ENCODE measurements at regions not wholly inside any gene's neighbourhood (a gene's known extent, or its start where the extent isn't known, plus 50 kb on each side); places are given as distances from the start of the nearest gene placed in this dataset.
A peak's percentile ranks its signal among the peaks of the same experiment; 100 is the strongest.

- DNase-seq, result no peak
- Histone ChIP-seq H3K27ac (ENCODE audit: low read depth, low read length) (no peak overlapping the region), H3K4me3 (ENCODE audit: low read length) (no peak overlapping the region), H3K4me1 (ENCODE audit: insufficient read depth, low read length) (peaks cover 44% of the 10 kb centered on the region), H3K9me3 (ENCODE audit: low read length) (no peaks in the 10 kb centered on the region), H3K36me3 (ENCODE audit: insufficient read depth, low read length) (no peaks in the 10 kb centered on the region), H3K27me3 (ENCODE audit: insufficient read depth, low read length, poor library complexity, severe bottlenecking) (no peaks in the 10 kb centered on the region)
- ChIA-PET POLR2A (interaction anchor here (0.5 to 3.0 kb wide), 3 partner anchors 18 to 72 kb away, joined by 3 to 17 read pairs (median 3); no protein-coding TSS in a partner anchor), CTCF (interaction anchor here (1.0 to 1.4 kb wide), 3 partner anchors 14 to 18 kb away, joined by 3 to 5 read pairs (median 5); no protein-coding TSS in a partner anchor)
- Mint-ChIP-seq H3K27me3 (peaks cover 0 to 1% of the 10 kb centered on the region in 2 donors), H3K4me1 (peaks cover 70 to 88% (median 86%) of the 10 kb centered on the region in 3 donors), H3K36me3 (peaks cover 15 to 73% (median 42%) of the 10 kb centered on the region in 3 donors), H3K27ac (peak overlapping the region in 6 of 8 donors; percentile 25 to 93 (median 50)), H3K9me3 (peaks cover 16 to 56% (median 30%) of the 10 kb centered on the region in 5 donors), H3K4me3 (no peak overlapping the region)
These were observed 290.3 kb upstream of the B3GALT2 start for GRCh38 chr1:193476748-193477147.

DNA sequence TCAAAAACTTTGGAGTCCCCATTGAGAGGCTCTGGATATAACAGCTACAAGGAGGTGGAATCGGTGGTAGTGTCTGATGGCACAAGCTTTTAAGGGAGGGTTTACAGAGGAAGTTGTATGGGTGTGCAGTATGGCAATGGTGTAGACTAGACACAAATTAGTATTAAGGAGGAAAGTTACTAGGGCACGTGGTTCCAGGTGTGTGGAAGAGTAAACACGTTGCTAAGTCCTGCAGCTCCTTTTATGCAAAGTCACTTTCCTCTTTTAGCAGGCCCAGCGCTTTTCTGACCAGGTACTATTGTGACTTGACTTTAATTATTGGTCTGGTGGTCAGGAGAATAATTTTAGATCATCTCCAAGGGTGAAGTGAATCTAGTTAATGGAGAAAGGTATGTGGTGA is 287.5 kb upstream of the B3GALT2 start:
- peaks cover 16 to 71% (median 29%) of the 10 kb centered on the region in 3 donors for H3K36me3 Mint-ChIP-seq
- CTCF ChIA-PET, result interaction anchor here (0.8 kb wide), 1 partner anchor 79 kb away, joined by 3 read pairs; no protein-coding TSS in a partner anchor

GRCh38 chr1:193472838-193473398 is 286.5 kb upstream of the B3GALT2 start:
- no peaks in the 10 kb centered on the region for H3K36me3 ChIP-seq (ENCODE audit: insufficient read depth, low read length)
- no peak overlapping the region for H3K4me3 ChIP-seq (ENCODE audit: low read length)
- Mint-ChIP-seq H3K36me3 (peaks cover 22 to 74% (median 31%) of the 10 kb centered on the region in 3 donors), H3K4me1 (peaks cover 37 to 52% (median 52%) of the 10 kb centered on the region in 3 donors), H3K9me3 (peaks cover 10 to 43% (median 14%) of the 10 kb centered on the region in 5 donors), H3K4me3 (peak overlapping the region in 2 of 7 donors; percentile 42 to 46), H3K27ac (peak overlapping the region in 4 of 8 donors; percentile 55 to 93 (median 79)), H3K27me3 (peaks cover 0 to 1% of the 10 kb centered on the region in 2 donors)
- no peaks in the 10 kb centered on the region for H3K27me3 ChIP-seq (ENCODE audit: insufficient read depth, low read length, poor library complexity, severe bottlenecking)
- H3K27ac ChIP-seq (ENCODE audit: low read depth, low read length), result no peak overlapping the region
- ChIA-PET POLR2A (interaction anchor here (1.3 kb wide), 1 partner anchor 14 kb away, joined by 3 read pairs; no protein-coding TSS in a partner anchor), CTCF (no interaction called here)
- no peaks in the 10 kb centered on the region for H3K9me3 ChIP-seq (ENCODE audit: low read length)
- peaks cover 18% of the 10 kb centered on the region for H3K4me1 ChIP-seq (ENCODE audit: insufficient read depth, low read length)
- DNase-seq, result no peak

More for the DNA sequence above, 287.5 kb upstream of the B3GALT2 start:
- peaks cover 10 to 40% (median 14%) of the 10 kb centered on the region in 5 donors for H3K9me3 Mint-ChIP-seq
- Histone ChIP-seq H3K36me3 (ENCODE audit: insufficient read depth, low read length) (no peaks in the 10 kb centered on the region), H3K4me1 (ENCODE audit: insufficient read depth, low read length) (peaks cover 27% of the 10 kb centered on the region), H3K27ac (ENCODE audit: low read depth, low read length) (no peak overlapping the region), H3K27me3 (ENCODE audit: insufficient read depth, low read length, poor library complexity, severe bottlenecking) (no peaks in the 10 kb centered on the region), H3K9me3 (ENCODE audit: low read length) (no peaks in the 10 kb centered on the region), H3K4me3 (ENCODE audit: low read length) (no peak overlapping the region)
- peaks cover 0 to 1% of the 10 kb centered on the region in 2 donors for H3K27me3 Mint-ChIP-seq
- no peak for DNase-seq
- POLR2A ChIA-PET, result no interaction called here
- H3K4me1 Mint-ChIP-seq, result peaks cover 44 to 61% (median 60%) of the 10 kb centered on the region in 3 donors
- H3K4me3 Mint-ChIP-seq, result peak overlapping the region in 1 of 7 donors; percentile 0
- peak overlapping the region in 2 of 8 donors; percentile 4 to 66 for H3K27ac Mint-ChIP-seq

DNA sequence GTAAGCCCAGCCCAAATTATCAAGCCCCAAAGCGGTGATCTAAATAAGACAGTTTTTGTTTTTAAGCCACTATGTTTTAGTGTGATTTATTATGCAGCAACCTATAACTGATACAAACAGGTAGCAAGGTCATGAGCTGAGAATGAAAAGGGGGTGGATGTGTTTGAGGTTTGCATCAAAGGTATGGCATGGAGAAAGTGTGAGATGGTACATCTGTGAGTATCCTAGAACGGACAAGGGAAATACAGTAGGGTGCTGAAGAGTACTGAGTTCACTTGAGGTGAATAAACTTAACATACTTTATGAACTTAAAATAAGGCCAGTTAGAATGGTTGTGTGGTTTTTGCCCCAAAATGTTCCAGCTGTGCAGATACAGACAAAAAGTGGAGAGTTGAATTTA is 286.0 kb upstream of the B3GALT2 start:
- H3K4me1 ChIP-seq (ENCODE audit: insufficient read depth, low read length), result peaks cover 13% of the 10 kb centered on the region
- ChIA-PET POLR2A (interaction anchor here (1.3 kb wide), 1 partner anchor 14 kb away, joined by 3 read pairs; no protein-coding TSS in a partner anchor), CTCF (no interaction called here)
- H3K9me3 Mint-ChIP-seq, result peaks cover 9 to 38% (median 14%) of the 10 kb centered on the region in 5 donors
- H3K4me3 ChIP-seq (ENCODE audit: low read length), result no peak overlapping the region
- H3K36me3 ChIP-seq (ENCODE audit: insufficient read depth, low read length), result no peaks in the 10 kb centered on the region
- H3K27me3 Mint-ChIP-seq, result peaks cover 0 to 1% of the 10 kb centered on the region in 2 donors
- peaks cover 32 to 48% (median 47%) of the 10 kb centered on the region in 3 donors for H3K4me1 Mint-ChIP-seq
- no peaks in the 10 kb centered on the region for H3K9me3 ChIP-seq (ENCODE audit: low read length)
- peak overlapping the region in 5 of 8 donors; percentile 2 to 93 (median 79) for H3K27ac Mint-ChIP-seq
- H3K4me3 Mint-ChIP-seq, result peak overlapping the region in 2 of 7 donors; percentile 42 to 46
- DNase-seq, result peak in 1 of 5 donors; percentile 16
- no peak overlapping the region for H3K27ac ChIP-seq (ENCODE audit: low read depth, low read length)
- H3K27me3 ChIP-seq (ENCODE audit: insufficient read depth, low read length, poor library complexity, severe bottlenecking), result no peaks in the 10 kb centered on the region
- peaks cover 22 to 70% (median 27%) of the 10 kb centered on the region in 3 donors for H3K36me3 Mint-ChIP-seq

- Histone ChIP-seq H3K27me3 (ENCODE audit: insufficient read depth, low read length, poor library complexity, severe bottlenecking) (no peaks in the 10 kb centered on the region), H3K4me3 (ENCODE audit: low read length) (no peak overlapping the region), H3K9me3 (ENCODE audit: low read length) (no peaks in the 10 kb centered on the region), H3K36me3 (ENCODE audit: insufficient read depth, low read length) (no peaks in the 10 kb centered on the region), H3K4me1 (ENCODE audit: insufficient read depth, low read length) (peaks cover 11% of the 10 kb centered on the region), H3K27ac (ENCODE audit: low read depth, low read length) (no peak overlapping the region)
- peaks cover 31 to 45% (median 45%) of the 10 kb centered on the region in 3 donors for H3K4me1 Mint-ChIP-seq
- peaks cover 7 to 37% (median 14%) of the 10 kb centered on the region in 5 donors for H3K9me3 Mint-ChIP-seq
- peaks cover 22 to 69% (median 27%) of the 10 kb centered on the region in 3 donors for H3K36me3 Mint-ChIP-seq
- peak overlapping the region in 2 of 7 donors; percentile 27 to 42 for H3K4me3 Mint-ChIP-seq
- ChIA-PET POLR2A (interaction anchor here (1.3 kb wide), 1 partner anchor 13 kb away, joined by 3 read pairs; no protein-coding TSS in a partner anchor), CTCF (no interaction called here)
- no peak for DNase-seq
- peak overlapping the region in 6 of 8 donors; percentile 2 to 83 (median 34) for H3K27ac Mint-ChIP-seq
- H3K27me3 Mint-ChIP-seq, result peaks cover 0 to 1% of the 10 kb centered on the region in 2 donors
These were observed 285.6 kb upstream of the B3GALT2 start for GRCh38 chr1:193471981-193472380.

GRCh38 chr1:193463326-193463932 is 277.0 kb upstream of the B3GALT2 start:
- Mint-ChIP-seq H3K4me1 (peaks cover 52 to 60% (median 57%) of the 10 kb centered on the region in 3 donors), H3K4me3 (peak overlapping the region; percentile 68 to 79 (median 71)), H3K9me3 (peaks cover 0 to 2% (median 0%) of the 10 kb centered on the region in 5 donors), H3K27ac (peak overlapping the region in 7 of 8 donors; percentile 84 to 98 (median 90)), H3K36me3 (peaks cover under 1 to 11% (median 4%) of the 10 kb centered on the region in 3 donors), H3K27me3 (no peaks in the 10 kb centered on the region)
- Histone ChIP-seq H3K27me3 (ENCODE audit: insufficient read depth, low read length, poor library complexity, severe bottlenecking) (no peaks in the 10 kb centered on the region), H3K9me3 (ENCODE audit: low read length) (no peaks in the 10 kb centered on the region), H3K27ac (ENCODE audit: low read depth, low read length) (no peak overlapping the region), H3K4me3 (ENCODE audit: low read length) (no peak overlapping the region), H3K36me3 (ENCODE audit: insufficient read depth, low read length) (no peaks in the 10 kb centered on the region), H3K4me1 (ENCODE audit: insufficient read depth, low read length) (peaks cover 18% of the 10 kb centered on the region)
- no peak for DNase-seq
- ChIA-PET POLR2A (interaction anchor here (1.3 kb wide), 1 partner anchor 16 kb away, joined by 5 read pairs; no protein-coding TSS in a partner anchor), CTCF (interaction anchor here (1.5 kb wide), 1 partner anchor 14 kb away, joined by 5 read pairs; no protein-coding TSS in a partner anchor)

GRCh38 chr1:193462629-193463320 is 276.4 kb upstream of the B3GALT2 start:
- H3K4me3 ChIP-seq (ENCODE audit: low read length), result peak overlapping the region; percentile 3
- Mint-ChIP-seq H3K36me3 (peaks cover 0 to 8% (median 2%) of the 10 kb centered on the region in 3 donors), H3K27me3 (no peaks in the 10 kb centered on the region), H3K4me3 (peak overlapping the region; percentile 68 to 79 (median 71)), H3K27ac (peak overlapping the region in 7 of 8 donors; percentile 84 to 98 (median 90)), H3K9me3 (no peaks in the 10 kb centered on the region), H3K4me1 (peaks cover 53 to 62% (median 59%) of the 10 kb centered on the region in 3 donors)
- H3K4me1 ChIP-seq (ENCODE audit: insufficient read depth, low read length), result peaks cover 18% of the 10 kb centered on the region
- ChIA-PET CTCF (interaction anchor here (1.5 kb wide), 1 partner anchor 15 kb away, joined by 5 read pairs; no protein-coding TSS in a partner anchor), POLR2A (interaction anchor here (1.3 kb wide), 1 partner anchor 16 kb away, joined by 5 read pairs; no protein-coding TSS in a partner anchor)
- no peaks in the 10 kb centered on the region for H3K36me3 ChIP-seq (ENCODE audit: insufficient read depth, low read length)
- H3K27me3 ChIP-seq (ENCODE audit: insufficient read depth, low read length, poor library complexity, severe bottlenecking), result no peaks in the 10 kb centered on the region
- DNase-seq, result no peak
- no peaks in the 10 kb centered on the region for H3K9me3 ChIP-seq (ENCODE audit: low read length)
- H3K27ac ChIP-seq (ENCODE audit: low read depth, low read length), result peak overlapping the region; percentile 4
